PFSK-1 (cell line): ENCODE measurements at regions not wholly inside any gene's neighbourhood (a gene's known extent, or its start where the extent isn't known, plus 50 kb on each side); places are given as distances from the start of the nearest gene placed in this dataset.

ENCODE experiments used
- FOXP2 ChIP-seq: optimal IDR thresholded peaks from 2 replicates; pipeline ENCODE3; 2011; ENCODE audit warnings: borderline replicate concordance, control low read depth, inconsistent platforms; ENCODE audit not compliant: insufficient read depth; ENCODE audit errors: extremely low read length, extremely low read depth
- POLR2AphosphoS5 ChIP-seq: IDR thresholded peaks from 2 replicates; pipeline ENCODE4 v1.6.1; 2012; ENCODE audit warnings: low read depth, mild to moderate bottlenecking, control low read depth, low read length, moderate library complexity
- REST ChIP-seq, 2 experiments: IDR thresholded peaks; 2 replicates each; pipeline versions ENCODE4 v1.6.1 to v1.8.0; 2011 to 2012; ENCODE audit warnings: low read depth in 2 of 2, low read length in 2 of 2, control low read depth in 1 of 2, inconsistent platforms in 1 of 2, mild to moderate bottlenecking in 1 of 2, moderate library complexity in 1 of 2; ENCODE audit not compliant: insufficient read depth in 1 of 2
- SIN3A ChIP-seq: IDR thresholded peaks from 2 replicates; pipeline ENCODE4 v1.6.1; 2012; ENCODE audit warnings: mild to moderate bottlenecking, low read length, moderate library complexity, borderline replicate concordance; ENCODE audit not compliant: insufficient read depth
- TAF1 ChIP-seq: IDR thresholded peaks from 2 replicates; pipeline ENCODE4 v1.6.1; 2012; ENCODE audit warnings: low read length, control low read depth, borderline replicate concordance; ENCODE audit not compliant: insufficient read depth

DNA sequence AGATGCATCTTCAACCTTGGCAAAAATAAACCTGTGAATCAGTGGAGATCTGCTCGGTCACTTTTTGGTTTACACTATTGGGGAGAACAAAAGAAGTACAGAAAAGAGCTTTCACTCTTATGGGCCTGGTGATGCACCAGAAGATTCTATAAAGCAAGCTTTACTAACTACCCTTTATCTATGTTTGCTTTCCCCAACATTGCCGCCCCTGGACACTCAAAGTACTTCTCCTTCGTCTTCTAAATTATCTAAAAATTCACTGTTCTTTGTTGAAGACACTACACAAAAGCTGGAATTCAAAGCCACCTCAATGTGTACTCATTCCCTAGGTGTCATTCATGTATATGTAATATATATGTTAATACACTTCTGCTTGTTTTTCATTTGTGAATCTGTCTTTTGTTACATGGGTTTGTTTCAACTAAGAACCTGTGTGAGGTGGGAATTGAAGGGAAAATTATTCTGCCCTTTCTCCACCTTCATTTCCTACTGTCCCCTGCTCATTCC lies 97.9 kb upstream of the BTN3A2 start:
- TF ChIP-seq REST (IDR thresholded peaks at IDR 0.05; ENCODE audit: insufficient read depth in 1 of 2, low read depth in 2 of 2, low read length in 2 of 2) (no peak), SIN3A (no peak), POLR2AphosphoS5 (no peak), TAF1 (no peak), FOXP2 (no peak)
